ENCODE measurements at regions not wholly inside any gene's neighbourhood (a gene's known extent, or its start where the extent isn't known, plus 50 kb on each side); places are given as distances from the start of the nearest gene placed in this dataset.
"Not testable (repeated sequence)": the region's sequence is repeated elsewhere in the genome, so short reads cannot be mapped to it uniquely, and the experiment has no call there.

DNA sequence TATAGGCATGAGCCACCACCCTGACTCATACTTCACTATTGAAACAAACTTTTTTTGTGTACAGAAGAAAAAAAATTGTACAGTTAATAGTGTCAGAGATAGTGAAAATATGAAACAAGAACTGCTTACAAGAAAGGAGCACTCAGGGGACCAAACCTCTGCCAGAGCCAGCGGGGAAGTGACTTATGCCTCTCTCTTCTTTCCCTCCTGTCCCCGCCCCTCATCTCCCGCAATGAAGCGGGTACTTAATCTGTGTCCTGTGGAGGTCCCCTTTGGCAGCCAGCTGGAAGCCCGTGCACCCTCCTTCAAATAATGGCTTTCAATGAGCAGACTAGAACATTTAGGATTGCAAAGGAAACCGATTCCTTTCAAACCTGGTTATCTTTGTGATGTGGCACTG is 51.5 kb downstream of the PPIAL4A start:
- DNase-seq: not testable (repeated sequence)

DNA sequence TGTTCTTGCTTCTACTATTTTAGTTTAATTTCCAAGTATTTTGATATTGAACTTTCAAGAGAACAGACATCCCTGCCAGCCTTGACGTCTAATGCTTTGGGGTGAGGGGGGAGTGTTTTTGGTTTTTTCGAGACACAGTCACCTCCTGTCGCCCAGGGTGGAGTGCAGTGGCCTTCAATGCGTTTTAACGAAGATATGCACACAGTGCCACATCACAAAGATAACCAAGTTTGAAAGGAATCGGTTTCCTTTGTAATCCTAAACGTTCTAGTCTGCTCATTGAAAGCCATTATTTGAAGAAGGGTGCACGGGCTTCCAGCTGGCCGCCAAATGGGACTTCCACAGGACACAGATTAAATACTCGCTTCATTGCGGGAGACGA is 52.3 kb downstream of the PPIAL4A start:
- DNase-seq: not testable (repeated sequence)

DNA sequence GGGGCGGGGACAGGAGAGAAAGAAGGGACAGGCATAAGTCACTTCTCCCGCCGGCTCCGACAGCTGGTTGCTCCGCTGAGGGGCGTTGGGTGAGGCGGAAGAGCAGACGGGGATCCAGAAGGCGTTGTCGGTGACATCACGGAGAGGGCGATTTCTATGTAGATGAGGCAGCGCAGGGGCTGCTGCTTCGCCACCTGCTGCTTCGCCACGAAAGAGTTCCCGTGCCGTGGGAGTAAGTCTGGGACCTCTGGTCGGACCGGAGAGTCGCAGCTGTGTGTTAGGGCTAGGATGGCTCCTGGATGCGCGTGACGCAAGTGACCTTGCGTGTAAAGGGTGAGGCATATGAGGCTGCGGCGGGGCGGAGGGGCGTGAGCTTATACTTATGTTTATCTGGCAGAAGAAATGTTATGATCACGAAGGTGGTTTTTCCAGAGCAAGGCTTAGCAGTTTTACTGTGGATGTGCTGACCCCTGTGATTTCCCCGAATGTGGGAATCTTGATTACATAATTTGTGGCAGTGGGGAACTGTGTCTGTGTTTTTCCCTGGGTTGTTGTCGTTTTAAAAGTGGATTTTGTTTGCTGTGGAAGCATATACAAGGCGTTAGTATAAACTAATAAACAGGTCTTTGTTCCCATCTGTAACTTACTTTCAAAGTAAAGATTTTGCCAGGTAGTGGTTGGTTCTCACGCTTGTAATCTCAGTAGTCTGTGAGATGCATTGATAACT is 52.8 kb downstream of the PPIAL4A start:
- not testable (repeated sequence) for DNase-seq

DNA sequence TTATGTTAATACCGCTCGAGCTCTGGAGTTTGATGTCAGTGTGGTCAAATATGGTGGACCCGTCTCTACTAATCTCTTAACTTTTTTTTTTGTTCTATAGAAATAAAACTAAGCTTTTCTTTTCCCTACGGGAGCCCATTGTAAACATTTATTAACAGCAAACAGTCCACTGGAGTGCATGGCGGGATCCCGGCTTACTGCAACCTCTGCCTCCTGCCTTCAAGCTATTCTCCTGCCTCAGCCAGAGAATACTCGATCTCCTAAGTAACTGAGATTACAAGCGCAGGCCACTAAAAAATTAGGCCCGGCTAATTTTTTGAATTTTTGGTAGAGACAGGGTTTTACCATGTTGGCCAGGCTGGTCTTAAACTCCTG is 53.4 kb downstream of the PPIAL4A start:
- DNase-seq: not testable (repeated sequence)

DNA sequence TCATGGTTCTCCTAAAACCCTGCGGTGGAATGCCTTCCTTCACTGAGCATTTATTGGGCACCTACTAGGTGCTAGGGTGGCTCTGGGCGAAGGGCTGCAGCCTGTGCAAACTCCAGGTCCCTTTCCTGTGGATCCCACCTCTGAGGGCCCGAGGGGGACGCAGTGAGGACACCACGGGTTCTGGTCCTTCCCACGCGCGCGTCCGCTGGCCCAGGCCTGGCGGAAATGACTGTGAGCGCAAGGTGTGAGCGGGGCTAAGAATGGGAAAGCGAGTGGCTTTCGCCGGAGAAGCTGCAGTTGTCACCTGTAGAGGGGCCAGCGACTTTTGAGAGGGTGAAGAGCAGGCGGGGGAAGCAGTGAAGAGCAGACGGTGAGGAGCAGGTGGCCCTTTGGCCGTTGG is 55.1 kb downstream of the PPIAL4A start:
- not testable (repeated sequence) for DNase-seq

DNA sequence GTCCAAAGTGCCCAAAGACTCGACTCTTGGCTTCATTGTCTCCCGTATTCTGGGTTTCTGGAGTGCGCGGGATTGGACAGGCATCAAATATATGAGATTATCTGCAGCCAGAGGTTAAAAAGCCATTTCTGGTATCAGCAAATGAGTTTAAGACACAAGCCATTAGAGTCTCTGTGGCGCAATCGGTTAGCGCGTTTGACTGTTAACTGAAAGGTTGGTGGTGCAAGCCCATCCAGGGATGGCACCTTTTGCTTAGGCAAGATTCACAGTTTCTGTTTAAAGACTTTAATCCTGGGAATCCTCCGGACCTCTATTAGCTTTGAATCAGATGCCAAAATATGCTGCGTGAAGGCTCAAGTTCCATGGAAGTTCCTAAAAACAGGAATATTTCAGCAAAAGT is 55.6 kb downstream of the PPIAL4A start:
- not testable (repeated sequence) for DNase-seq

DNA sequence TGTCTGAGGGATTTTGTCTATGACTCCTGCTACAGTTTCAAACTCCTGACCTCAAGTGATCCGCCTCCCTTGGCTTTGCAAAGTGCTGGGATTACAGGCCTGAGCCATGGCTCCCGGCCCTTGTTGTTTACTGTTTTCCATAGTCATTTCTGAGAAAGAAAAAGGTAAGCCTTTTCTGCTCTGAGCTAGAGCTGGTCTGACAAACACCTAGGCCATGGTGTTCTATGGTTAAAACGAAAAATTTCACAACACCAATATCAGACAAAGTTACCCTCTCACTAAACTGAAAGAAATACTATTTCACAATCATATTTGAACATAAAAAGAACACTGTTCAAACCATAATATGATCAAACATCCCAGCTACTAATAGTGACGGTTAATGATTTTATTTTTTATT is 57.5 kb downstream of the PPIAL4A start:
- not testable (repeated sequence) for DNase-seq

DNA sequence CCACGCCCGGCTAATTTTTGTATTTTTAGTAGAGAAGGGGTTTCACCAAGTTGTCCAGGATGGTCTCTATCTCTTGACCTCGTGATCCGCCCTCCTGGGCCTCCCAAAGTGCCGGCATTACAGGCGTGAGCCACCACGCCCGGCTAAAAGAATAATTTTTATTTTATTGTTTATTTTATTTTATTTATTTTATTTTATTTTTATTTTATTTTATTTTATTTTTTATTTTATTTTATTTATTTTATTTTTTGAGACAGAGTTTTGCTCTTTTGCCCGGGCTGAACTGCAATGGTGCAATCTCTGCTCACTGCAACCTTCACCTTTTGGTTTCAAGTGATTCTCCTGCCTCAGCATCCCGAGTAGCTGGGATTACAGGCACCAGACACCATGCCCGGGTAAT is 60.2 kb downstream of the PPIAL4A start:
- DNase-seq: not testable (repeated sequence)

DNA sequence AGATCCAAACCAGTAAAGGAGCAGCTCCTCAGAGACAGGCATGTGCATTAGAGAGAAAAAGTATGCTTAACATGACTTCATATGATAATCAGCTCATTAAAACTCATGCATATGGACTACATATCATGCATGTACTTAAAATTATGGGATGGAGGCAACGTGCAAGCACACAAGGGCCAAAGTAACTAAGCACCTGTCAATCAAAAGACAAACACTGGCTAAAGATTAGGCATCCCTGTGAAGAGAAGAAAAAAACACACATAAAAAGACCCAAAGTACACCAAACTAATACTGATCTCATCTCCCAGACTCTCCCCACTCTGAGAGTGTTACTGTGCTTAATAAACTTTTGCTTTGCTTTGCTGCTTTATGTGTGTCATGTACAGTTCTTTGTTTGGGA is 61.1 kb downstream of the PPIAL4A start:
- DNase-seq: not testable (repeated sequence)

DNA sequence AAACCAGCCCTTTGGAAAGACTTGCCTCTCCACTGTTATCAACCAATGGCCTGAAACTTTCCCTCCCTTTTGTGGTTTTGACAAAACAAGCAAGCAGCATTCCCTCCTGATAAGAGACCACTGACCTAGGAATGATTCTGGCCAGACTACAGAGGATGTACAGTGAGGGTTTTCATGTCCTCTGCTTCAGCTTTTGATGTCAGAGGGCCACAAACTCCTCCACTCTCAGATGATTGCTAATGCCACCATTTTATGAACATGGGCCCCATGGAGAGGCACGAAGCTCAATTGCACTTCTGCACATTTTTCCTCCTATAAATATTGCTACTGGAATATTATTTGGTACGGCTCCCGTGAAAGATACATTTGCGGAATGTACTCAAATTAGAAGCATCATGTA is 61.5 kb downstream of the PPIAL4A start:
- DNase-seq: not testable (repeated sequence)

DNA sequence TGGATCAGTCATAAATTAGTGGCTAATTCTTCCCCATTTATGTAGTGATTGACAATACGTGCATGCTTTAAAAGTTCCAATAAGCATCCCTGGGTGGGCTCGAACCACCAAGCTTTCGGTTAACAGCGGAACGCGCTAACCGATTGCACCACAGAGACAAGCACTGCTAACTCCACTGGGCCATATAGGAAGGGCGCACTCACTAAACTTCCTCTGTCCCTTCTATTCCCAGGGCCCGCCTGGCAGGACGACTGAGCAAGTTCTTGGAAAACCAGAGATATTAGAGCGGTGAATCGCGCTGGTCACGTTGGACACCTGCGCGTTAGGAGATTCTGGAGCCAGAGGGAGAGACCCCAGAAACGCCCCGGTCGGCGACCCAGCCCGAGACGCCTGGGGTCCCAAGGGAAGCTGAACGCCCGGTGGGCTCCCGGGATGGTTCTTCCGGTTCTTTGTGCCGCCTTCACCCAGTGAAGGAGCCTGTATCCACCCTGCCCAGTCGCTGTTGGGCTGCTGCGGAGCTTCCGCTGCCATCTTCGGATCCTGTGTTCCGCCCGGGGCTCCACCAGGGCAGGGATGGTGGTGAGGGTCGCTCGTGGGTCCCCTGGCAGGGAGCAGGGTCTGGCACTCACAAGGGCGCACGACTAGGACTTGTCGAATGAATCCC is 62.8 kb downstream of the PPIAL4A start:
- not testable (repeated sequence) for DNase-seq

DNA sequence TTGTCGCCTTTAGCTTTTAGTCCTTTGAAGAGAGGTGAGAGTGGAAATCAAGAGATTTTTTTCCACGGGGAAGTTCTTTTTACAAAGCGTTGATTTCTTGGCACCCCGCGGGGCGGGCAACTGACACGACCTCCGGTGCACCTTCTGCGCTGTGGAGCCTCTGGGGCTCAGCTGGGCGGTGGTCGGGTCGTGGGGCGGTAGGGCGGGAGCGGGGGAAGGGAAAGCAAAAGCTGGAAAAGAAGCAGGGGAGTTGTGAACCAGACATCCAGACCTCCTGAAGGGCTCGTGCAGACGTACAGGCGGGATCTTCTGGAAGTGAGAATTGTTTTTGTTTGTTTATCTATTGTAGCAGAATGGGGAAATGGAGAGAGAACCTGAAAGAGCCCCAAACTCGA is 63.3 kb downstream of the PPIAL4A start:
- not testable (repeated sequence) for DNase-seq

DNA sequence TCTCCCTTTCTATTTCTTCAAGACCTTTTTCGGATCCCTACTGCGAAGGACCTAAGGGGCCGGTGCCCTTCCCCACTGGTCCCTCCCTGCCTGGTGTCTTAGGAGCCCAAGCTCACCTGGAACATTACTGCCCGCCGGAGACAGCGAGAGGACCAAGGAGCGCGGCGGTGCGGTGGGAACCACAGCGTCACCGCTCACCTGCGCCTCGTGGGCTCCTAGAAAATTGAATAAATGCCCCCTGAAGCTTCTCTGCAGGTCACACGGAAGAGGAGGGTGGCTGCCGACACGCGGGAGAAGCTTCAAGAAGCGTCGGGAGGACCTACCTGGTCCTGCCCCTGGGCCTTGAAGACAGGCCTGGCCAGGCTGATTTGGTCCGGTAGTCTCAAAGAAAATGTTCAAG is 65.2 kb downstream of the PPIAL4A start:
- no peak for DNase-seq

DNA sequence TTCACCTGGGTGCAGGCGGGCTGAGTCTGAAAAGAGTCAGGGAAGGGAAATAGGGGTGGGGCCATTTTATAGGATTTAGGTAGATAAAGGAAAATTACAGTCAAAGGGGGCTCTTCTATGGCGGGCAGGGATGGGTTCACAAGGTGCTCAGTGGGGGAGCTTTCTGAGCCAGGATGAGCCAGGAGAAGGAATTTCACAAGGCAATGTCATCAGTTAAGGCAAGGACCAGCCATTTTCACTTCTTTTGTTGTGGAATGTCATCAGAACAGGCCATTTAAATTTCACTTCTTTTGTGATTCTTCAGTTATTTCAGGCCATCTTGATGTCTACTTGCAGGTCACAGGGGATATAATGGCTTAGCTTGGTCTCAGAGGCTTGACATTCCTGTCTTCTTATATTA is 66.4 kb downstream of the PPIAL4A start:
- DNase-seq: not testable (repeated sequence)

DNA sequence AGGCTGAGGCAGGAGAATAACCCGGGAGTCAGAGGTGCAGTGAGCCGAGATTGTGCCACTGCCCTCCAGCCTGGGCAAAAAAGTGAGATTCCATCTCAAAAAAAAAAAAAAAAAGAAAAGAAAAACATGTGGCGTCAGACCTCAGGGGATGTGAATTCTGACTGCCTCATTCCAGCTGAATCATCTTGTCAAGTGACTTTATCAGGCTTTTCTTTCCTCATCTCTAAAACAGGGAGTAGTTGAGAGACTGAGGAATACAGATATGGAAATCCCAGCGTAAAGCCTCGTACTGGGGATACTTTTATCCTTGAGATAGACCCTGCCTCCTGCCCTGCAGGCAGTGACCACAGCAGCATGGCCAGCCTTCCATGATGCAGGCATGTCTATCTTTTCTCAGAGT is 76.4 kb downstream of the PPIAL4A start:
- DNase-seq: not testable (repeated sequence)

DNA sequence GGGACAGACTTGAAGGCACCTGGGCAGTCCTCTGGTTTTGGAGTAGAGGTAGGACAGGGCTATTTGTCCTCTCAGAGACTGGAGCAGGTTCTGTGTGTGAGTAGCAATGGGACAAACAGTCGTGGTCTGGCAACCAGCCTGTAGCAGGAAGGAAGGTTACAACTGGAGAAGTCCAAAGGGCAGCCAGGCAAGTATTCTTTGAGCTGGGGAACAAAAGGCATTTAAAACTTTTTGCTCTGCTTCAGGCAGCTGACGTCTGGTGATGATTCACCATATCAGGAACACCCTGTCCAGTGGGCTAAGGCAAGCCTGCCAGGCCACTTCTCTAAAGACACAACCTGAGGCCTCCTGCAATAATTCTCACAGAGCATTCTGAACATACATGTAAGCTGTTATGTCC is 83.3 kb downstream of the PPIAL4A start:
- DNase-seq: not testable (repeated sequence)

DNA sequence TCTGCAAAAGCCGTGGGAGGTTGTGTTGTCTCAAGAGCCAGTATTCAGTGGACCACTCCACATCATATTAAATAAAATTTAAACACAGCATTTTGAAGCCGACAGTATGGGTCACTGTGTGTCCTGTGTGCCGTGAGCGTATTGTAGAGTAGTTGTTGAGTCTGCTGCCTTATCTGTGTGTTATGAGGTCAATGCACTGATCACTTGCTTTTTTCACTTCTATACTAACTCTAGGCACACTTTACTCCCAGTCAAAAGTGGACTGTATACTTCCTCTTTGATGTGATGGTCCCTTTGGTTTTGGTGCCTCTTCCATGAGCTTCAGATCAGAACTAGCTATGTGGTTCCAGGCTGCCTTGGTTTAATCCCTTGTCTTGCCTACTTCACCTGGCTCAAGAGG is 84.3 kb downstream of the PPIAL4A start:
- not testable (repeated sequence) for DNase-seq

DNA sequence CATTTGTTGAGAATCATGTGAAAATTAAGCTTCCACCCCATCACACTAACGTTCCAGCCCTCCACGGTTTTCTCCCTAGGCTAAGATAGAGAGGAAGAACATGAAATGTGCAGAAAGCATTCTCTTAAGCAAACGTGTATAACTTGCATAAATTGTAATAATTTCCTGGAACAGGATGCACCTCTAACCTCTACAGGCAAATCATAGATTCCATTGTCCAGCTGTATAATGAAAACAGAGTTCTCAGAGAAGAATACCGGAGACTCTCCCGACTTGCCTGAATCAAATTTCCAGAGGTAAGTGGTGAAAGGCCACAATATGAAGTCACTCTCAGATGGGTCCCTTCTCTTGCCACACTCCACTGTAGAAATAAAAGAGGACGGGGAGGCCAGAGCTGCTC is 87.7 kb downstream of the PPIAL4A start:
- DNase-seq: not testable (repeated sequence)

DNA sequence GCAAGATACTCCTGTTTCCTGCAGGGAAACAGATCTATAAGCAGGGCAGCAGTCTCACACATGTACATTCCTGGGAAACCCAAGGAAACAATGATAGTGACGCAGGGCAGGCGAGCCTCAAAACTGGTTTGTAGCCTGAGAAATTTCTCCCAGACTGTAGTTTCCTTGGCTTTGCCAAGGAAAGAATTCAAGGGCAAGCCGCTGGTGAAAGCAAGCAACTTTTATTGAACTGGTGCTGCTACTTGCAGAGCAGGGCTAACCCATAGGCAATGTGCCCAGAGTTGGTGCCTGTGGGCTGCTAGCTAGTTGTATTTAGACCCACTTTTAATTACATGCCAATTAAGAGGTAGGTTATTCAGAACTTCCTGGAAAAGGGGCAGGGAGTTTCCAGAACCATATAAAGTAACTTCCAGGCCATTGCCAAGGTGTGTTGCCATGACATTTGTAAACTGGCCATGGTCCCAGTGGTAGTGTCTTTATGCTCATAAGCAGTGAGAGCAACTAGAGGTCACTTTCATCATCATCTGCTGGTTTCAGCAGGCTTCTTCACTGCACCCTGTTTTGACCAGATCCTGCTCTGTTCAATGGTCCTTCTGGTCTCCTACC is 92.0 kb downstream of the PPIAL4A start:
- DNase-seq: not testable (repeated sequence)

DNA sequence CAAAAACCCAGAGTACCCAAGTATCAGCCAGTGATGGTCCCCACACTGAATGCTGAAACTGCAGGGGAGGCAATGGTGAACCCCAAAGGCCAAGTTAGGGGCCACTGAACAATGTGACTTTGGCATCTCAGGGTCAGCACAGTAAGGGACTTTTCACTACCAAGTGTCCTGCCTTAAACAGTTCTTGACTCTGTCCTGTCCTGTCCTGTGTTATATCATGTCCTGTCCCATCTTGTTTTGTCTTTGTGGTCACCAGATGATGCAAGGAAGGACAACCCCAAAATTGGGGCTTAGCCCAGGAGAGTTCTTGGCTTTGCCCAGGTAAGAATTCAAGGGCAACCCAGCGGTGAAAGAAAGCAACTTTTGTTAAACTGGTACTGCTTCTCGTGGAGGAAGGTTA is 105.0 kb downstream of the PPIAL4A start:
- DNase-seq: not testable (repeated sequence)

DNA sequence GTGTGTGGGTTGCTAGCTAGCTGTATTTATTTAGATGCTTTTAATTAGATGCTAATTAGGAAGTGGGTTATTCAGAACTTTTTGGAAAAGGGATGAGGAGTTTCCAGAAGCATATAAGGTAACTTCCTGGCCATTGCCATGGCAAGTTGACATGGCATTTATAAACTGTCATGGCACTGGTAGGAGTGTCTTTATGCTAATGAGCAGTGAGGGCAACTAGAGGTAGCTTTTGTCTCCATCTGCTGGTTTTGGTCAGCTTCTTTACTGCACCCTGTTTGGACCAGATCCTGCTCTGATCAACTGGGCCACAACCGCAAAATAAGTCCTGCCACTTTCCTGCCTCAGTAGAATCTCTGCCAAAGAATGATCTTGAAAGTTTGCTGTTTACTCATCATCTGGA is 105.5 kb downstream of the PPIAL4A start:
- not testable (repeated sequence) for DNase-seq

DNA sequence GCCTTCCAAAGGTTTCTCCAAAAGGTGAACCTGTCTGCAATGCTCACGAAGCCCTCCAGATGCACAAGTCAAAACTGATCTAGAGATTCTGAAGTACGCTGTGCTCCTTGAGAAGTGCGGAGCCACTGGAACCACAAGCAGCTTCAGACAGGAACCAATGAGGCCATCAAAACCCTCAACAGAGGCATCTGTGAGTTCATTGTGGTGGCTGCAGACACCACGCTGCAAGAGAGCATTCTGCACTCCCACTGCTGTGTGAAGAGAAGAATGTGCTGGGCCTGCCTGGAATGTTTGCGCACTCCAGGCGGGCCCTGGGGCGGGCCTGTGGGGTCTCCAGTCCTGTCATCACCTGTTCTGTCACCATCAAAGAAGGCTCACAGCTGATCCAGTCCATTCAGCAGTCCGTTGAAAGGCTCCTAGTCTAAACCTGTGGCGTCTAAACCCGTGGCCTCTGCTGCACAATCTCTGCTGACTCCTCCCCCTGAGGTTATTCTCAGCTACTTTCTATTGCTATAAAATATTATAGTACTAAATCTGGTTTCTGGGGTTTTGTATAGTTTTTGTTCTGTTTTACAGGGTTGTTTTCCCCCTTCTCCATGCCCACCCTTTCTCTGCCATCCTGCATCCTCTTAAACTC is 111.6 kb downstream of the PPIAL4A start:
- DNase-seq: not testable (repeated sequence)

DNA sequence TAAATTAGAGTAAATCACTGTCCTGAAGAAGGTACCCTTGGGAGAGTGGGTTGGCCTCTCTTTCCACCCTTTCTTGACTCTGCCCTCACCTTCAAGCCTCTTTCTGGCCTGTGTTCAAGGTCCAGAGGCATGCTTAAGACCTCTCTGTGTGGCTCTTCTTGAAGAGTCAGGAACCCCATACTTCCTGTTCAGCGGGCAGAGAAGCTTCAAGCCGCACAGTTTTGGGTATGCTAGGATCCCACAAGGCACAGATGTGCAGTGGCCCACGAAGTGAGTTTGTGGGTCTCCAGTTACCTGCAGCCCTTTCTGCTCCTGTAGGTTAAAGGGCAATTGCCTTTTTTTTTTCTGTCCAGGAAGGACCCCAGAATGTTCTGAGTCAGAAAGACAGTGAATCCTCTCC is 113.7 kb downstream of the PPIAL4A start:
- not testable (repeated sequence) for DNase-seq

DNA sequence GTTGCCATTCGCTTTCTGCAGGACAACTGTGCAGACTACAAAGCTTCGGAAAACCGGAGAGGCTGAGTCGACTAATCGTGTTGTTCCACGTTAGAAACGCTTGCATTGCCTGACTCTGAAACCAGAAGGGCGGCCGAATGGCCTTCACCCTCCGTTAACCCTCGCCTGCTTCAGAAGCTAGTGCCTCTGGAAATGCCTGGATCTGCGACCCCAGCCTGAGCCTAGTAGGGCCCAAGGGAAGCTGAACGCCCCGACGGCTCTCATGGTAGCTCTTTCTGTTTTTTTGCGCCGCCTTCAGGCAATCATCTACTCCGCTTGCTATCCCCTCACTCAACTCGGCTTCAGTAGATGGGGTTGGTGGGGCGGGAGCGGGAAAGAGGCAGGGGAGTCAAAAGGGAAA is 117.3 kb downstream of the PPIAL4A start:
- not testable (repeated sequence) for DNase-seq
